Gastroesophageal sphincter (tissue), 3 donors: ENCODE measurements at regions not wholly inside any gene's neighbourhood (a gene's known extent, or its start where the extent isn't known, plus 50 kb on each side); places are given as distances from the start of the nearest gene placed in this dataset.
"Not testable (repeated sequence)": the region's sequence is repeated elsewhere in the genome, so short reads cannot be mapped to it uniquely, and the experiment has no call there.

Source experiments
- CTCF ChIP-seq, 4 experiments: fragments of 200-600 bp in 2 of 4; fragments of 450-650 bp in 2 of 4; sonication (generic) in 1 of 4; IDR thresholded peaks; one replicate each; pipeline ENCODE4 v1.5.1; 2017 to 2019; ENCODE audit warnings: antibody characterized with exemption in 4 of 4, mild to moderate bottlenecking in 2 of 4, moderate library complexity in 2 of 4
- POLR2A ChIP-seq, 2 donors: fragments of 450-650 bp; IDR thresholded peaks; one replicate each; pipeline ENCODE4 v1.6.1; 2017; ENCODE audit warnings: antibody characterized with exemption in 2 of 2, mild to moderate bottlenecking in 2 of 2, moderate library complexity in 1 of 2
- POLR2AphosphoS5 ChIP-seq: sonication (generic); formaldehyde crosslinking; IDR thresholded peaks from one replicate; pipeline ENCODE4 v1.6.1; 2017; ENCODE audit warnings: antibody characterized with exemption

GRCh38 chr14:48697362-48697761, 888.8 kb downstream of the RPS29 start:
- not testable (repeated sequence) for TF ChIP-seq POLR2AphosphoS5; CTCF (IDR thresholded peaks at IDR 0.05); POLR2A (IDR thresholded peaks at IDR 0.05)
